ENCODE measurements at regions not wholly inside any gene's neighbourhood (a gene's known extent, or its start where the extent isn't known, plus 50 kb on each side); places are given as distances from the start of the nearest gene placed in this dataset.

GRCh38 chr17:22470411-22471175, 778.3 kb downstream of the KCNJ18 start:
- Histone ChIP-seq H3K9ac (ENCODE audit: insufficient read depth, low read length, poor library complexity, severe bottlenecking) (no peak overlapping the region), H3K9me3 (replicated peaks in 1 of 2; ENCODE audit: control insufficient read depth in 1 of 2, insufficient read depth in 1 of 2, low read length in 2 of 2) (peaks cover 37 to 47% of the 10 kb centered on the region in 2 donors), H2AFZ (ENCODE audit: insufficient read depth, low read depth, low read length, poor library complexity, severe bottlenecking) (no peak overlapping the region), H3K4me1 (ENCODE audit: control insufficient read depth in 1 of 2, insufficient read depth in 2 of 2, low read length in 2 of 2) (no peaks in the 10 kb centered on the region), H3K36me3 (replicated peaks in 1 of 2; ENCODE audit: control insufficient read depth in 1 of 2, insufficient read depth in 2 of 2, low read length in 2 of 2) (no peaks in the 10 kb centered on the region), H3K4me2 (replicated peaks; ENCODE audit: extremely low read depth, low read length, poor library complexity, severe bottlenecking) (no peak overlapping the region), H3K79me2 (ENCODE audit: insufficient read depth, low read length) (no peaks in the 10 kb centered on the region), H3K27me3 (ENCODE audit: control insufficient read depth in 2 of 2, insufficient read depth in 2 of 2, low read length in 2 of 2) (no peaks in the 10 kb centered on the region), H4K20me1 (ENCODE audit: insufficient read depth, low read length) (no peaks in the 10 kb centered on the region), H3K27ac (ENCODE audit: low read depth in 1 of 2, low read length in 2 of 2) (no peak overlapping the region), H3K4me3 (replicated peaks in 1 of 3; ENCODE audit: low read depth in 2 of 3, low read length in 3 of 3) (no peak overlapping the region)
- no peaks in the 10 kb centered on the region for H3K36me3 Mint-ChIP-seq
- H3K27me3 Mint-ChIP-seq (ENCODE audit: low read depth in 3 of 3), result no peaks in the 10 kb centered on the region
- DNase-seq, result no peak
- peaks cover 13 to 45% (median 20%) of the 10 kb centered on the region in 7 donors for H3K9me3 Mint-ChIP-seq
- intact Hi-C loops (cut with micrococcal nuclease), result no loop called here
- TF ChIP-seq CTCF (IDR thresholded peaks at IDR 0.05), result no peak
- no peak overlapping the region for H3K4me3 Mint-ChIP-seq
- 61% methylated on average over 7 of the region's 7 CpGs for WGBS (ENCODE audit: insufficient coverage)
- H3K4me1 Mint-ChIP-seq, result no peaks in the 10 kb centered on the region
- H3K27ac Mint-ChIP-seq, result no peak overlapping the region

GRCh38 chr17:22484826-22485225, 792.5 kb downstream of the KCNJ18 start:
- no peaks in the 10 kb centered on the region for H3K27me3 Mint-ChIP-seq (ENCODE audit: low read depth in 3 of 3)

More at GRCh38 chr17:22484826-22485225, 792.5 kb downstream of the KCNJ18 start:
- DNase-seq, result no peak
- Histone ChIP-seq H3K36me3 (replicated peaks in 1 of 2; ENCODE audit: control insufficient read depth in 1 of 2, insufficient read depth in 2 of 2, low read length in 2 of 2) (no peaks in the 10 kb centered on the region), H3K4me1 (ENCODE audit: control insufficient read depth in 1 of 2, insufficient read depth in 2 of 2, low read length in 2 of 2) (no peaks in the 10 kb centered on the region), H2AFZ (ENCODE audit: insufficient read depth, low read depth, low read length, poor library complexity, severe bottlenecking) (no peak overlapping the region), H3K27ac (ENCODE audit: low read depth in 1 of 2, low read length in 2 of 2) (no peak overlapping the region), H3K79me2 (ENCODE audit: insufficient read depth, low read length) (no peaks in the 10 kb centered on the region), H3K9ac (ENCODE audit: insufficient read depth, low read length, poor library complexity, severe bottlenecking) (no peak overlapping the region), H3K9me3 (replicated peaks in 1 of 2; ENCODE audit: control insufficient read depth in 1 of 2, insufficient read depth in 1 of 2, low read length in 2 of 2) (peaks cover 52 to 57% of the 10 kb centered on the region in 2 donors), H3K4me2 (replicated peaks; ENCODE audit: extremely low read depth, low read length, poor library complexity, severe bottlenecking) (no peak overlapping the region), H3K27me3 (ENCODE audit: control insufficient read depth in 2 of 2, insufficient read depth in 2 of 2, low read length in 2 of 2) (no peaks in the 10 kb centered on the region), H3K4me3 (replicated peaks in 1 of 3; ENCODE audit: low read depth in 2 of 3, low read length in 3 of 3) (no peak overlapping the region), H4K20me1 (ENCODE audit: insufficient read depth, low read length) (no peaks in the 10 kb centered on the region)
- H3K4me1 Mint-ChIP-seq, result no peaks in the 10 kb centered on the region
- peaks cover 23 to 46% (median 36%) of the 10 kb centered on the region in 7 donors for H3K9me3 Mint-ChIP-seq
- no peak overlapping the region for H3K4me3 Mint-ChIP-seq
- 100% methylated on average over 3 of the region's 3 CpGs for WGBS (ENCODE audit: insufficient coverage)
- no peak overlapping the region for H3K27ac Mint-ChIP-seq
- intact Hi-C loops (cut with micrococcal nuclease), result no loop called here
- no peak for TF ChIP-seq CTCF (IDR thresholded peaks at IDR 0.05)
- H3K36me3 Mint-ChIP-seq, result no peaks in the 10 kb centered on the region

All from CD14-positive monocyte (primary cell).